GM23338 (cell line): ENCODE measurements at regions not wholly inside any gene's neighbourhood (a gene's known extent, or its start where the extent isn't known, plus 50 kb on each side); places are given as distances from the start of the nearest gene placed in this dataset.

Source experiments
- ATAC-seq: fragments of 200-7000 bp; cut with Tn5 transposase; 3 replicates; pipeline ENCODE4 v1.9.1; 2020
- DNase-seq: peaks from one replicate; pipeline ENCODE4 v3.0.0-alpha.2; 2015; ENCODE audit warnings: low spot score
- H2AFZ ChIP-seq: fragments of 200-600 bp; sonication (generic); 2 replicates; pipeline ENCODE4 v1.8.0; 2016; ENCODE audit warnings: antibody characterized with exemption, mild to moderate bottlenecking, moderate library complexity
- H3F3A ChIP-seq: fragments of 200-600 bp; sonication (generic); replicated peaks from 2 replicates; pipeline ENCODE4 v1.8.0; 2017; ENCODE audit warnings: antibody characterized with exemption, mixed run types, low read depth
- H3K27ac ChIP-seq: fragments of 200-600 bp; sonication (generic); 2 replicates; pipeline ENCODE4 v1.6.1; 2016; ENCODE audit warnings: low read depth
- H3K27me3 ChIP-seq: fragments of 200-600 bp; sonication (generic); 2 replicates; pipeline ENCODE4 v1.8.0; 2016; ENCODE audit warnings: mild to moderate bottlenecking, mixed run types, moderate library complexity; ENCODE audit not compliant: insufficient read depth
- H3K36me3 ChIP-seq: fragments of 200-600 bp; sonication (generic); 2 replicates; pipeline ENCODE4 v1.8.0; 2016; ENCODE audit warnings: mild to moderate bottlenecking; ENCODE audit not compliant: insufficient read depth
- H3K4me1 ChIP-seq: fragments of 200-600 bp; sonication (generic); 2 replicates; pipeline ENCODE4 v1.8.0; 2016; ENCODE audit warnings: mild to moderate bottlenecking, moderate library complexity; ENCODE audit not compliant: insufficient read depth
- H3K4me2 ChIP-seq: fragments of 200-600 bp; sonication (generic); 2 replicates; pipeline ENCODE4 v1.7.1; 2017; ENCODE audit warnings: mixed run types
- H3K4me3 ChIP-seq: fragments of 200-600 bp; sonication (generic); 2 replicates; pipeline ENCODE4 v1.6.1; 2016; ENCODE audit warnings: mixed run types
- H3K79me2 ChIP-seq: fragments of 200-600 bp; sonication (generic); replicated peaks from 2 replicates; pipeline ENCODE4 v1.8.0; 2017; ENCODE audit warnings: mild to moderate bottlenecking; ENCODE audit not compliant: insufficient read depth
- H3K9me2 ChIP-seq: fragments of 200-600 bp; sonication (generic); 2 replicates; pipeline ENCODE4 v1.8.0; 2017; ENCODE audit not compliant: insufficient read depth
- H4K20me1 ChIP-seq: fragments of 200-600 bp; sonication (generic); replicated peaks from 2 replicates; pipeline ENCODE4 v1.8.0; 2017; ENCODE audit warnings: mild to moderate bottlenecking; ENCODE audit not compliant: insufficient read depth
- H3K27ac Mint-ChIP-seq: 2 replicates; pipeline ENCODE4 v1.8.0; 2020; ENCODE audit warnings: inconsistent platforms, mild to moderate bottlenecking, moderate library complexity, mixed read lengths
- H3K27me3 Mint-ChIP-seq: 3 replicates; pipeline ENCODE4 v1.8.0; 2022; ENCODE audit warnings: low read depth, mild to moderate bottlenecking, moderate library complexity, mixed read lengths, inconsistent platforms; ENCODE audit not compliant: insufficient read depth, poor library complexity
- H3K36me3 Mint-ChIP-seq: 3 replicates; pipeline ENCODE4 v1.8.0; 2021; ENCODE audit warnings: low read depth, mild to moderate bottlenecking, inconsistent platforms, moderate library complexity, mixed read lengths
- H3K4me1 Mint-ChIP-seq: 3 replicates; pipeline ENCODE4 v1.8.0; 2020; ENCODE audit warnings: mild to moderate bottlenecking, inconsistent platforms, mixed read lengths
- H3K4me3 Mint-ChIP-seq: 3 replicates; pipeline ENCODE4 v1.8.0; 2021; ENCODE audit warnings: moderate library complexity, mild to moderate bottlenecking, inconsistent platforms, mixed read lengths
- H3K9me3 Mint-ChIP-seq: 3 replicates; pipeline ENCODE4 v1.8.0; 2020; ENCODE audit warnings: moderate library complexity, mild to moderate bottlenecking, inconsistent platforms, mixed read lengths
- CREB1 ChIP-seq: fragments of 250-450 bp; sonication (Bioruptor Pico); IDR thresholded peaks from 2 replicates; pipeline ENCODE4 v1.5.0; 2020; ENCODE audit warnings: low read depth, mild to moderate bottlenecking, moderate library complexity
- EZH2phosphoT487 ChIP-seq: fragments of 200-600 bp; sonication (generic); IDR thresholded peaks from one replicate; pipeline ENCODE4 v1.8.1; 2018; ENCODE audit warnings: antibody characterized with exemption; ENCODE audit not compliant: unreplicated experiment
- JUNB ChIP-seq: IDR thresholded peaks from one replicate; pipeline ENCODE4 v1.6.1; 2016; ENCODE audit warnings: antibody characterized with exemption; ENCODE audit not compliant: unreplicated experiment
- NANOG ChIP-seq: IDR thresholded peaks from 2 replicates; pipeline ENCODE4 v1.6.1; 2016; ENCODE audit warnings: antibody characterized with exemption, borderline replicate concordance
- POLR2AphosphoS5 ChIP-seq: IDR thresholded peaks from 2 replicates; pipeline ENCODE4 v1.6.1; 2016; ENCODE audit warnings: antibody characterized with exemption, low read depth
- STAT1 ChIP-seq: IDR thresholded peaks from one replicate; pipeline ENCODE4 v1.6.1; 2016; ENCODE audit warnings: antibody characterized with exemption; ENCODE audit not compliant: unreplicated experiment
- ZNF114 ChIP-seq: fragments of 250-450 bp; sonication (Bioruptor Pico); IDR thresholded peaks from 2 replicates; pipeline ENCODE4 v1.5.0; 2020; ENCODE audit warnings: mild to moderate bottlenecking, moderate library complexity
- ZNF331 ChIP-seq: fragments of 250-450 bp; sonication (Bioruptor Pico); IDR thresholded peaks from 2 replicates; pipeline ENCODE4 v1.5.0; 2020; ENCODE audit warnings: low read depth, mild to moderate bottlenecking, moderate library complexity
- TF ChIP-seq, protein P1 (sequence below): IDR thresholded peaks from one replicate; pipeline ENCODE4 v1.6.1; 2018; ENCODE audit warnings: antibody characterized with exemption; ENCODE audit not compliant: unreplicated experiment
- TF ChIP-seq, protein P2 (sequence below): IDR thresholded peaks from 2 replicates; pipeline ENCODE4 v1.6.1; 2016; ENCODE audit warnings: antibody characterized with exemption
- TF ChIP-seq, protein P3 (sequence below): fragments of 250-450 bp; sonication (Bioruptor Pico); IDR thresholded peaks from 2 replicates; pipeline ENCODE4 v1.5.0; 2020; ENCODE audit warnings: mild to moderate bottlenecking, moderate library complexity

DNA sequence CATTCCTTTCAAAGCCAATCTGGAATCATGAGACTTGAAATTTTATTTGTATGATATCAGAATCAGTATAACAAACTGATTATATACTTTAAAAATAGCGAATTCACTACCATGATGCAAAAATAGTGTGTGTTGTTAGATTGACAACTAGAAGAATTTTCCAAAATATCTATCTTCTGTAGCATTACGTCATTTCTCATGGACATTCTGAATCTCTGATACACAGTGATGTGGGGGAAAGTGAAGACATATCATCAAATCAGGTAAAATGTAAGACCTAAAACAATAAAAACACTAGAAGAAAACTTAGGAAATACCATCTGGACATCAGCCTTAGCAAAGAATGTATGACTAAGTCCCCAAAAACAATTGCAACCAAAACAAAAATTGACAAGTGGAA lies 1292.0 kb upstream of the PCDH9 start:
- no peak for TF ChIP-seq STAT1
- TF ChIP-seq, protein P1, sequence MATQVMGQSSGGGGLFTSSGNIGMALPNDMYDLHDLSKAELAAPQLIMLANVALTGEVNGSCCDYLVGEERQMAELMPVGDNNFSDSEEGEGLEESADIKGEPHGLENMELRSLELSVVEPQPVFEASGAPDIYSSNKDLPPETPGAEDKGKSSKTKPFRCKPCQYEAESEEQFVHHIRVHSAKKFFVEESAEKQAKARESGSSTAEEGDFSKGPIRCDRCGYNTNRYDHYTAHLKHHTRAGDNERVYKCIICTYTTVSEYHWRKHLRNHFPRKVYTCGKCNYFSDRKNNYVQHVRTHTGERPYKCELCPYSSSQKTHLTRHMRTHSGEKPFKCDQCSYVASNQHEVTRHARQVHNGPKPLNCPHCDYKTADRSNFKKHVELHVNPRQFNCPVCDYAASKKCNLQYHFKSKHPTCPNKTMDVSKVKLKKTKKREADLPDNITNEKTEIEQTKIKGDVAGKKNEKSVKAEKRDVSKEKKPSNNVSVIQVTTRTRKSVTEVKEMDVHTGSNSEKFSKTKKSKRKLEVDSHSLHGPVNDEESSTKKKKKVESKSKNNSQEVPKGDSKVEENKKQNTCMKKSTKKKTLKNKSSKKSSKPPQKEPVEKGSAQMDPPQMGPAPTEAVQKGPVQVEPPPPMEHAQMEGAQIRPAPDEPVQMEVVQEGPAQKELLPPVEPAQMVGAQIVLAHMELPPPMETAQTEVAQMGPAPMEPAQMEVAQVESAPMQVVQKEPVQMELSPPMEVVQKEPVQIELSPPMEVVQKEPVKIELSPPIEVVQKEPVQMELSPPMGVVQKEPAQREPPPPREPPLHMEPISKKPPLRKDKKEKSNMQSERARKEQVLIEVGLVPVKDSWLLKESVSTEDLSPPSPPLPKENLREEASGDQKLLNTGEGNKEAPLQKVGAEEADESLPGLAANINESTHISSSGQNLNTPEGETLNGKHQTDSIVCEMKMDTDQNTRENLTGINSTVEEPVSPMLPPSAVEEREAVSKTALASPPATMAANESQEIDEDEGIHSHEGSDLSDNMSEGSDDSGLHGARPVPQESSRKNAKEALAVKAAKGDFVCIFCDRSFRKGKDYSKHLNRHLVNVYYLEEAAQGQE, result no peak
- TF ChIP-seq, protein P2, sequence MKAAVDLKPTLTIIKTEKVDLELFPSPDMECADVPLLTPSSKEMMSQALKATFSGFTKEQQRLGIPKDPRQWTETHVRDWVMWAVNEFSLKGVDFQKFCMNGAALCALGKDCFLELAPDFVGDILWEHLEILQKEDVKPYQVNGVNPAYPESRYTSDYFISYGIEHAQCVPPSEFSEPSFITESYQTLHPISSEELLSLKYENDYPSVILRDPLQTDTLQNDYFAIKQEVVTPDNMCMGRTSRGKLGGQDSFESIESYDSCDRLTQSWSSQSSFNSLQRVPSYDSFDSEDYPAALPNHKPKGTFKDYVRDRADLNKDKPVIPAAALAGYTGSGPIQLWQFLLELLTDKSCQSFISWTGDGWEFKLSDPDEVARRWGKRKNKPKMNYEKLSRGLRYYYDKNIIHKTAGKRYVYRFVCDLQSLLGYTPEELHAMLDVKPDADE, result no peak
- no peak for TF ChIP-seq POLR2AphosphoS5
- TF ChIP-seq EZH2phosphoT487, result no peak
- TF ChIP-seq, protein P3, sequence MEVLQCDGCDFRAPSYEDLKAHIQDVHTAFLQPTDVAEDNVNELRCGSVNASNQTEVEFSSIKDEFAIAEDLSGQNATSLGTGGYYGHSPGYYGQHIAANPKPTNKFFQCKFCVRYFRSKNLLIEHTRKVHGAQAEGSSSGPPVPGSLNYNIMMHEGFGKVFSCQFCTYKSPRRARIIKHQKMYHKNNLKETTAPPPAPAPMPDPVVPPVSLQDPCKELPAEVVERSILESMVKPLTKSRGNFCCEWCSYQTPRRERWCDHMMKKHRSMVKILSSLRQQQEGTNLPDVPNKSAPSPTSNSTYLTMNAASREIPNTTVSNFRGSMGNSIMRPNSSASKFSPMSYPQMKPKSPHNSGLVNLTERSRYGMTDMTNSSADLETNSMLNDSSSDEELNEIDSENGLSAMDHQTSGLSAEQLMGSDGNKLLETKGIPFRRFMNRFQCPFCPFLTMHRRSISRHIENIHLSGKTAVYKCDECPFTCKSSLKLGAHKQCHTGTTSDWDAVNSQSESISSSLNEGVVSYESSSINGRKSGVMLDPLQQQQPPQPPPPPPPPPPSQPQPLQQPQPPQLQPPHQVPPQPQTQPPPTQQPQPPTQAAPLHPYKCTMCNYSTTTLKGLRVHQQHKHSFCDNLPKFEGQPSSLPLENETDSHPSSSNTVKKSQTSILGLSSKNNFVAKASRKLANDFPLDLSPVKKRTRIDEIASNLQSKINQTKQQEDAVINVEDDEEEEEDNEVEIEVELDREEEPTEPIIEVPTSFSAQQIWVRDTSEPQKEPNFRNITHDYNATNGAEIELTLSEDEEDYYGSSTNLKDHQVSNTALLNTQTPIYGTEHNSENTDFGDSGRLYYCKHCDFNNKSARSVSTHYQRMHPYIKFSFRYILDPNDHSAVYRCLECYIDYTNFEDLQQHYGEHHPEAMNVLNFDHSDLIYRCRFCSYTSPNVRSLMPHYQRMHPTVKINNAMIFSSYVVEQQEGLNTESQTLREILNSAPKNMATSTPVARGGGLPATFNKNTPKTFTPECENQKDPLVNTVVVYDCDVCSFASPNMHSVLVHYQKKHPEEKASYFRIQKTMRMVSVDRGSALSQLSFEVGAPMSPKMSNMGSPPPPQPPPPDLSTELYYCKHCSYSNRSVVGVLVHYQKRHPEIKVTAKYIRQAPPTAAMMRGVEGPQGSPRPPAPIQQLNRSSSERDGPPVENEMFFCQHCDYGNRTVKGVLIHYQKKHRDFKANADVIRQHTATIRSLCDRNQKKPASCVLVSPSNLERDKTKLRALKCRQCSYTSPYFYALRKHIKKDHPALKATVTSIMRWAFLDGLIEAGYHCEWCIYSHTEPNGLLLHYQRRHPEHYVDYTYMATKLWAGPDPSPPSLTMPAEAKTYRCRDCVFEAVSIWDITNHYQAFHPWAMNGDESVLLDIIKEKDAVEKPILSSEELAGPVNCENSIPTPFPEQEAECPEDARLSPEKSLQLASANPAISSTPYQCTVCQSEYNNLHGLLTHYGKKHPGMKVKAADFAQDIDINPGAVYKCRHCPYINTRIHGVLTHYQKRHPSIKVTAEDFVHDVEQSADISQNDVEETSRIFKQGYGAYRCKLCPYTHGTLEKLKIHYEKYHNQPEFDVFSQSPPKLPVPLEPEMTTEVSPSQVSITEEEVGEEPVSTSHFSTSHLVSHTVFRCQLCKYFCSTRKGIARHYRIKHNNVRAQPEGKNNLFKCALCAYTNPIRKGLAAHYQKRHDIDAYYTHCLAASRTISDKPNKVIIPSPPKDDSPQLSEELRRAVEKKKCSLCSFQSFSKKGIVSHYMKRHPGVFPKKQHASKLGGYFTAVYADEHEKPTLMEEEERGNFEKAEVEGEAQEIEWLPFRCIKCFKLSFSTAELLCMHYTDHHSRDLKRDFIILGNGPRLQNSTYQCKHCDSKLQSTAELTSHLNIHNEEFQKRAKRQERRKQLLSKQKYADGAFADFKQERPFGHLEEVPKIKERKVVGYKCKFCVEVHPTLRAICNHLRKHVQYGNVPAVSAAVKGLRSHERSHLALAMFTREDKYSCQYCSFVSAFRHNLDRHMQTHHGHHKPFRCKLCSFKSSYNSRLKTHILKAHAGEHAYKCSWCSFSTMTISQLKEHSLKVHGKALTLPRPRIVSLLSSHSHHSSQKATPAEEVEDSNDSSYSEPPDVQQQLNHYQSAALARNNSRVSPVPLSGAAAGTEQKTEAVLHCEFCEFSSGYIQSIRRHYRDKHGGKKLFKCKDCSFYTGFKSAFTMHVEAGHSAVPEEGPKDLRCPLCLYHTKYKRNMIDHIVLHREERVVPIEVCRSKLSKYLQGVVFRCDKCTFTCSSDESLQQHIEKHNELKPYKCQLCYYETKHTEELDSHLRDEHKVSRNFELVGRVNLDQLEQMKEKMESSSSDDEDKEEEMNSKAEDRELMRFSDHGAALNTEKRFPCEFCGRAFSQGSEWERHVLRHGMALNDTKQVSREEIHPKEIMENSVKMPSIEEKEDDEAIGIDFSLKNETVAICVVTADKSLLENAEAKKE (CRISPR knock-in tag), result no peak
- no peak for TF ChIP-seq CREB1 (CRISPR knock-in tag)
- no peak for TF ChIP-seq ZNF331 (CRISPR knock-in tag)
- TF ChIP-seq JUNB, result no peak
- TF ChIP-seq NANOG, result no peak
- TF ChIP-seq ZNF114 (CRISPR knock-in tag), result no peak
- Mint-ChIP-seq H3K9me3 (peaks cover 27% of the 10 kb centered on the region), H3K4me1 (no peaks in the 10 kb centered on the region), H3K27me3 (peaks cover 4% of the 10 kb centered on the region), H3K4me3 (no peak overlapping the region), H3K36me3 (peaks cover 29% of the 10 kb centered on the region), H3K27ac (no peak overlapping the region)
- H3K79me2 ChIP-seq, result no peaks in the 10 kb centered on the region
- no peak overlapping the region for H3K4me3 ChIP-seq
- peaks cover 4% of the 10 kb centered on the region; the same call in 1 of the 2 replicates for H3K9me2 ChIP-seq
- ATAC-seq (no peak), DNase-seq (no peak)
- H3K27me3 ChIP-seq, result no peaks in the 10 kb centered on the region
- no peak overlapping the region for H3K27ac ChIP-seq
- no peak overlapping the region for H3K4me2 ChIP-seq
- H3K36me3 ChIP-seq, result no peaks in the 10 kb centered on the region
- H4K20me1 ChIP-seq, result no peaks in the 10 kb centered on the region
- H3K4me1 ChIP-seq, result no peaks in the 10 kb centered on the region
- H3F3A ChIP-seq, result no peaks in the 10 kb centered on the region
- H2AFZ ChIP-seq, result no peak overlapping the region
